Keratinocyte (primary cell): ENCODE measurements at regions not wholly inside any gene's neighbourhood (a gene's known extent, or its start where the extent isn't known, plus 50 kb on each side); places are given as distances from the start of the nearest gene placed in this dataset.

ENCODE experiments used
- DNase-seq: peaks from one replicate; pipeline ENCODE4 v3.0.0-alpha.2; 2011; ENCODE audit warnings: low read depth, missing footprints, low spot score
- FAIRE-seq: peaks from 2 replicates; lab custom pipeline; 2011; peaks lifted over from hg19 to GRCh38; lab: Jason Lieb, UNC
- H2AFZ ChIP-seq: 2 replicates; pipeline ENCODE4 v1.6.0; 2012; ENCODE audit warnings: low read length, control low read depth, inconsistent platforms; ENCODE audit not compliant: control insufficient read depth
- H3K27ac ChIP-seq: 2 replicates; pipeline ENCODE4 v1.5.1; 2011; ENCODE audit warnings: low read length; ENCODE audit not compliant: control insufficient read depth, insufficient read depth
- H3K27me3 ChIP-seq: 3 replicates; pipeline ENCODE4 v1.6.0; 2011; ENCODE audit warnings: low read length; ENCODE audit not compliant: control insufficient read depth, insufficient read depth; ENCODE audit errors: extremely low read depth
- H3K36me3 ChIP-seq, 2 experiments: 2 replicates in 1 of 2; 3 replicates in 1 of 2; pipeline ENCODE4 v1.5.1; 2011; ENCODE audit warnings: low read length in 2 of 2, mild to moderate bottlenecking in 1 of 2; ENCODE audit not compliant: control insufficient read depth in 2 of 2, insufficient read depth in 2 of 2; ENCODE audit errors: extremely low read depth in 1 of 2
- H3K4me1 ChIP-seq: 3 replicates; pipeline ENCODE4 v1.5.1; 2011; ENCODE audit warnings: low read length; ENCODE audit not compliant: control insufficient read depth, insufficient read depth; ENCODE audit errors: extremely low read depth
- H3K4me2 ChIP-seq: 3 replicates; pipeline ENCODE4 v1.6.0; 2011; ENCODE audit warnings: low read depth, low read length; ENCODE audit not compliant: control insufficient read depth, insufficient read depth; ENCODE audit errors: extremely low read depth
- H3K4me3 ChIP-seq, 3 experiments: fragments of 200-600 bp in 1 of 3; sonication (generic) in 1 of 3; 2 replicates in 2 of 3; 3 replicates in 1 of 3; pipeline ENCODE4 v1.5.1; 2011 to 2016; ENCODE audit warnings: low read length in 3 of 3, mild to moderate bottlenecking in 3 of 3, control low read depth in 2 of 3, inconsistent platforms in 1 of 3, low read depth in 1 of 3, mixed read lengths in 1 of 3, mixed run types in 1 of 3, moderate library complexity in 1 of 3; ENCODE audit not compliant: control insufficient read depth in 2 of 3, insufficient read depth in 2 of 3; ENCODE audit errors: extremely low read depth in 1 of 3
- H3K79me2 ChIP-seq: 2 replicates; pipeline ENCODE4 v1.6.0; 2012; ENCODE audit warnings: low read length; ENCODE audit not compliant: control insufficient read depth, insufficient read depth
- H3K9ac ChIP-seq: 3 replicates; pipeline ENCODE4 v1.6.0; 2011; ENCODE audit warnings: low read length; ENCODE audit not compliant: control insufficient read depth, insufficient read depth; ENCODE audit errors: extremely low read depth
- H3K9me1 ChIP-seq: 3 replicates; pipeline ENCODE4 v1.6.0; 2011; ENCODE audit warnings: low read length; ENCODE audit not compliant: control insufficient read depth, insufficient read depth; ENCODE audit errors: extremely low read depth
- H3K9me3 ChIP-seq: 2 replicates; pipeline ENCODE4 v1.5.1; 2012; ENCODE audit warnings: low read depth, low read length; ENCODE audit not compliant: control insufficient read depth
- H4K20me1 ChIP-seq: 3 replicates; pipeline ENCODE4 v1.6.0; 2011; ENCODE audit warnings: low read length; ENCODE audit not compliant: control insufficient read depth, insufficient read depth; ENCODE audit errors: extremely low read depth
- CTCF ChIP-seq, 3 experiments: IDR thresholded peaks in 1 of 3; conservative IDR thresholded peaks in 1 of 3; optimal IDR thresholded peaks in 1 of 3; 2 replicates in 2 of 3; 3 replicates in 1 of 3; pipeline versions ENCODE3 to v1.5.1; 2011; ENCODE audit warnings: low read length in 3 of 3, mild to moderate bottlenecking in 3 of 3, moderate library complexity in 2 of 3, control low read depth in 1 of 3, inconsistent platforms in 1 of 3; ENCODE audit not compliant: insufficient read depth in 2 of 3; ENCODE audit errors: extremely low read depth in 1 of 3
- EZH2 ChIP-seq: IDR thresholded peaks from one replicate; pipeline ENCODE4 v1.6.1; 2012; ENCODE audit warnings: inconsistent platforms, mild to moderate bottlenecking, low read length, moderate library complexity
- dilution Hi-C: fragments of 300-500 bp; cut with MboI; formaldehyde crosslinking; loops from one replicate; pipeline ENCODE4 v1.7.0; 2020; ENCODE audit warnings: low sequenced_read_pairs; ENCODE audit not compliant: extremely low pct_ligation_motif_present

GRCh38 chr4:115918149-115918548 is 804.7 kb upstream of the NDST4 start:
- dilution Hi-C loops = no loop called here
- Histone ChIP-seq H4K20me1 (no peaks in the 10 kb centered on the region), H3K27me3 (no peaks in the 10 kb centered on the region), H3K36me3 (no peaks in the 10 kb centered on the region), H3K9ac (no peak overlapping the region), H3K27ac (no peak overlapping the region), H2AFZ (no peak overlapping the region), H3K4me3 (no peak overlapping the region), H3K4me2 (no peak overlapping the region), H3K9me3 (no peaks in the 10 kb centered on the region), H3K4me1 (no peaks in the 10 kb centered on the region), H3K9me1 (no peaks in the 10 kb centered on the region), H3K79me2 (no peaks in the 10 kb centered on the region)
- FAIRE-seq (no peak), DNase-seq (no peak)
- no peak for TF ChIP-seq CTCF (optimal IDR thresholded peaks at IDR 0.05 in 1 of 3, IDR thresholded peaks at IDR 0.05 in 1 of 3, conservative IDR thresholded peaks at IDR 0.05 in 1 of 3; ENCODE audit: extremely low read depth in 1 of 3, insufficient read depth in 2 of 3, low read length in 3 of 3)
- TF ChIP-seq EZH2 = no peak

- Histone ChIP-seq H4K20me1 (no peaks in the 10 kb centered on the region), H3K79me2 (no peaks in the 10 kb centered on the region), H3K27ac (no peak overlapping the region), H3K9ac (no peak overlapping the region), H3K4me1 (no peaks in the 10 kb centered on the region), H3K36me3 (no peaks in the 10 kb centered on the region), H2AFZ (no peak overlapping the region), H3K4me3 (no peak overlapping the region), H3K27me3 (no peaks in the 10 kb centered on the region), H3K9me3 (no peaks in the 10 kb centered on the region), H3K9me1 (no peaks in the 10 kb centered on the region), H3K4me2 (no peak overlapping the region)
- FAIRE-seq (no peak), DNase-seq (no peak)
- dilution Hi-C loops = no loop called here
- TF ChIP-seq CTCF (optimal IDR thresholded peaks at IDR 0.05 in 1 of 3, IDR thresholded peaks at IDR 0.05 in 1 of 3, conservative IDR thresholded peaks at IDR 0.05 in 1 of 3; ENCODE audit: extremely low read depth in 1 of 3, insufficient read depth in 2 of 3, low read length in 3 of 3) = no peak
- TF ChIP-seq EZH2 = no peak
Measured at GRCh38 chr4:115906428-115906827, 793.0 kb upstream of the NDST4 start.
